ENCODE measurements at regions not wholly inside any gene's neighbourhood (a gene's known extent, or its start where the extent isn't known, plus 50 kb on each side); places are given as distances from the start of the nearest gene placed in this dataset.

- DNase-seq (ENCODE audit: missing footprints) (no peak), ATAC-seq (no peak)
- intact Hi-C loops (cut with DNase I): no loop called here
These were observed 53.2 kb upstream of the NR3C2 start for GRCh38 chr4:148495463-148495862.

Data from Right ventricle myocardium inferior (tissue), 1 donor.